ENCODE measurements at regions not wholly inside any gene's neighbourhood (a gene's known extent, or its start where the extent isn't known, plus 50 kb on each side); places are given as distances from the start of the nearest gene placed in this dataset.

- Histone ChIP-seq H3K9ac (no peak overlapping the region), H3K9me3 (ENCODE audit: control insufficient read depth, low read length) (no peaks in the 10 kb centered on the region), H3K27ac (no peak overlapping the region), H3K79me2 (no peaks in the 10 kb centered on the region), H2AFZ (no peak overlapping the region), H3K4me3 (ENCODE audit: low read depth, low read length) (no peak overlapping the region), H3K36me3 (ENCODE audit: control insufficient read depth, insufficient read depth, low read length) (no peaks in the 10 kb centered on the region), H3K4me1 (no peaks in the 10 kb centered on the region), H3K27me3 (ENCODE audit: control insufficient read depth, insufficient read depth, low read length) (no peaks in the 10 kb centered on the region), H3K4me2 (ENCODE audit: low read length) (no peak overlapping the region)
- TF ChIP-seq CTCF (IDR thresholded peaks at IDR 0.05), result no peak
These were observed 364.1 kb downstream of the MAN2A1 start for GRCh38 chr5:110053824-110054223.

- H3K27me3 ChIP-seq (ENCODE audit: control insufficient read depth, insufficient read depth, low read length), result no peaks in the 10 kb centered on the region
- no peak for TF ChIP-seq CTCF (IDR thresholded peaks at IDR 0.05)
These were observed 364.5 kb downstream of the MAN2A1 start for GRCh38 chr5:110054240-110054639.

GRCh38 chr5:110055302-110055701 is 365.6 kb downstream of the MAN2A1 start:
- H3K36me3 ChIP-seq (ENCODE audit: control insufficient read depth, insufficient read depth, low read length), result no peaks in the 10 kb centered on the region

More at GRCh38 chr5:110054240-110054639, 364.5 kb downstream of the MAN2A1 start:
- H3K36me3 ChIP-seq (ENCODE audit: control insufficient read depth, insufficient read depth, low read length), result no peaks in the 10 kb centered on the region
- no peaks in the 10 kb centered on the region for H3K79me2 ChIP-seq
- no peaks in the 10 kb centered on the region for H3K4me1 ChIP-seq
- no peak overlapping the region for H3K4me2 ChIP-seq (ENCODE audit: low read length)
- no peak overlapping the region for H3K4me3 ChIP-seq (ENCODE audit: low read depth, low read length)
- no peak overlapping the region for H3K27ac ChIP-seq
- no peak overlapping the region for H3K9ac ChIP-seq
- H3K9me3 ChIP-seq (ENCODE audit: control insufficient read depth, low read length), result no peaks in the 10 kb centered on the region
- H2AFZ ChIP-seq, result no peak overlapping the region

GRCh38 chr5:110056580-110057114 is 366.9 kb downstream of the MAN2A1 start:
- no peaks in the 10 kb centered on the region for H3K79me2 ChIP-seq
- no peaks in the 10 kb centered on the region for H3K4me1 ChIP-seq
- H3K27me3 ChIP-seq (ENCODE audit: control insufficient read depth, insufficient read depth, low read length), result no peaks in the 10 kb centered on the region

More at GRCh38 chr5:110055302-110055701, 365.6 kb downstream of the MAN2A1 start:
- H3K79me2 ChIP-seq, result no peaks in the 10 kb centered on the region
- no peak overlapping the region for H3K9ac ChIP-seq
- no peak overlapping the region for H3K4me3 ChIP-seq (ENCODE audit: low read depth, low read length)
- H3K4me2 ChIP-seq (ENCODE audit: low read length), result no peak overlapping the region
- no peak overlapping the region for H3K27ac ChIP-seq
- H3K27me3 ChIP-seq (ENCODE audit: control insufficient read depth, insufficient read depth, low read length), result no peaks in the 10 kb centered on the region
- no peak overlapping the region for H2AFZ ChIP-seq
- TF ChIP-seq CTCF (IDR thresholded peaks at IDR 0.05), result no peak
- no peaks in the 10 kb centered on the region for H3K9me3 ChIP-seq (ENCODE audit: control insufficient read depth, low read length)
- H3K4me1 ChIP-seq, result no peaks in the 10 kb centered on the region

More at GRCh38 chr5:110056580-110057114, 366.9 kb downstream of the MAN2A1 start:
- TF ChIP-seq CTCF (IDR thresholded peaks at IDR 0.05), result no peak
- no peak overlapping the region for H3K4me3 ChIP-seq (ENCODE audit: low read depth, low read length)
- H3K9me3 ChIP-seq (ENCODE audit: control insufficient read depth, low read length), result no peaks in the 10 kb centered on the region
- no peak overlapping the region for H3K4me2 ChIP-seq (ENCODE audit: low read length)
- no peak overlapping the region for H3K9ac ChIP-seq
- no peak overlapping the region for H3K27ac ChIP-seq
- H2AFZ ChIP-seq, result no peak overlapping the region
- H3K36me3 ChIP-seq (ENCODE audit: control insufficient read depth, insufficient read depth, low read length), result no peaks in the 10 kb centered on the region

Measured in parathyroid adenoma (tissue), 2 donors.